CD14-positive monocyte (primary cell): ENCODE measurements at regions not wholly inside any gene's neighbourhood (a gene's known extent, or its start where the extent isn't known, plus 50 kb on each side); places are given as distances from the start of the nearest gene placed in this dataset.

Source experiments
- DNase-seq, 3 donors: peaks; one replicate each; pipeline ENCODE4 v3.0.0-alpha.2; 2011 to 2022
- H2AFZ ChIP-seq: 2 replicates; pipeline ENCODE4 v1.6.0; 2012; ENCODE audit warnings: mild to moderate bottlenecking, low read depth, low read length, inconsistent platforms; ENCODE audit not compliant: insufficient read depth, poor library complexity, severe bottlenecking
- H3K27ac ChIP-seq, 2 donors: 1 replicate in 1 of 2; 2 replicates in 1 of 2; pipeline ENCODE4 v1.5.1; 2012 to 2013; ENCODE audit warnings: low read length in 2 of 2, control low read depth in 1 of 2, inconsistent platforms in 1 of 2, low read depth in 1 of 2, mild to moderate bottlenecking in 1 of 2
- H3K27me3 ChIP-seq, 2 donors: one replicate each; pipeline versions ENCODE4 v1.6.0 to v1.6.1; 2011 to 2013; ENCODE audit warnings: low read length in 2 of 2; ENCODE audit not compliant: control insufficient read depth in 2 of 2, insufficient read depth in 2 of 2
- H3K36me3 ChIP-seq, 2 donors: replicated peaks in 1 of 2; 1 replicate in 1 of 2; 2 replicates in 1 of 2; pipeline versions ENCODE4 v1.5.1 to v1.6.1; 2012 to 2013; ENCODE audit warnings: low read length in 2 of 2, control low read depth in 1 of 2, inconsistent platforms in 1 of 2, mild to moderate bottlenecking in 1 of 2; ENCODE audit not compliant: insufficient read depth in 2 of 2, control insufficient read depth in 1 of 2
- H3K4me1 ChIP-seq, 2 donors: 1 replicate in 1 of 2; 2 replicates in 1 of 2; pipeline versions ENCODE4 v1.5.1 to v1.6.1; 2012 to 2013; ENCODE audit warnings: low read length in 2 of 2, control low read depth in 1 of 2, inconsistent platforms in 1 of 2, mild to moderate bottlenecking in 1 of 2, moderate library complexity in 1 of 2; ENCODE audit not compliant: insufficient read depth in 2 of 2, control insufficient read depth in 1 of 2
- H3K4me2 ChIP-seq: replicated peaks from 2 replicates; pipeline ENCODE3; 2012; ENCODE audit warnings: low read length, moderate library complexity, mild to moderate bottlenecking; ENCODE audit not compliant: poor library complexity, severe bottlenecking; ENCODE audit errors: extremely low read depth
- H3K4me3 ChIP-seq, 3 experiments: fragments of 200-600 bp in 1 of 3; sonication (generic) in 1 of 3; replicated peaks in 1 of 3; 1 replicate in 2 of 3; 2 replicates in 1 of 3; pipeline ENCODE4 v1.5.1; 2011 to 2013; ENCODE audit warnings: low read length in 3 of 3, mild to moderate bottlenecking in 3 of 3, control low read depth in 2 of 3, low read depth in 2 of 3, inconsistent platforms in 1 of 3, moderate library complexity in 1 of 3
- H3K79me2 ChIP-seq: 2 replicates; pipeline ENCODE4 v1.6.0; 2012; ENCODE audit warnings: mild to moderate bottlenecking, control low read depth, inconsistent platforms, low read length, moderate library complexity; ENCODE audit not compliant: insufficient read depth
- H3K9ac ChIP-seq: 2 replicates; pipeline ENCODE4 v1.6.0; 2017; ENCODE audit warnings: low read length, mild to moderate bottlenecking; ENCODE audit not compliant: insufficient read depth, poor library complexity, severe bottlenecking
- H3K9me3 ChIP-seq, 2 donors: replicated peaks in 1 of 2; 1 replicate in 1 of 2; 2 replicates in 1 of 2; pipeline versions ENCODE4 v1.5.1 to v1.6.1; 2012 to 2013; ENCODE audit warnings: low read length in 2 of 2, control low read depth in 1 of 2; ENCODE audit not compliant: control insufficient read depth in 1 of 2, insufficient read depth in 1 of 2
- H4K20me1 ChIP-seq: 2 replicates; pipeline ENCODE4 v1.6.0; 2012; ENCODE audit warnings: mild to moderate bottlenecking, low read length, control low read depth, moderate library complexity; ENCODE audit not compliant: insufficient read depth
- H3K27ac Mint-ChIP-seq, 7 donors: one replicate each; pipeline ENCODE4 v1.8.0; 2020; ENCODE audit warnings: mild to moderate bottlenecking in 7 of 7, mixed read lengths in 7 of 7, moderate library complexity in 6 of 7, inconsistent platforms in 2 of 7
- H3K27me3 Mint-ChIP-seq, 3 donors: one replicate each; pipeline ENCODE4 v1.8.0; 2021 to 2022; ENCODE audit warnings: low read depth in 3 of 3, mild to moderate bottlenecking in 3 of 3, mixed read lengths in 3 of 3, moderate library complexity in 3 of 3, inconsistent platforms in 1 of 3
- H3K36me3 Mint-ChIP-seq, 2 donors: one replicate each; pipeline ENCODE4 v1.8.0; 2020; ENCODE audit warnings: mixed read lengths in 2 of 2, inconsistent platforms in 1 of 2, mild to moderate bottlenecking in 1 of 2
- H3K4me1 Mint-ChIP-seq: one replicate; pipeline ENCODE4 v1.8.0; 2020; ENCODE audit warnings: mild to moderate bottlenecking, mixed read lengths
- H3K4me3 Mint-ChIP-seq, 2 donors: one replicate each; pipeline ENCODE4 v1.8.0; 2020; ENCODE audit warnings: mild to moderate bottlenecking in 2 of 2, mixed read lengths in 2 of 2, moderate library complexity in 1 of 2
- H3K9me3 Mint-ChIP-seq, 7 donors: one replicate each; pipeline ENCODE4 v1.8.0; 2020 to 2022; ENCODE audit warnings: mixed read lengths in 7 of 7, mild to moderate bottlenecking in 6 of 7, moderate library complexity in 6 of 7, inconsistent platforms in 2 of 7
- WGBS: methylation state at CpG from one replicate; pipeline ENCODE4 v1.1.5; 2013; ENCODE audit warnings: missing lambda C conversion rate; ENCODE audit not compliant: insufficient coverage; 5-methylcytosine and 5-hydroxymethylcytosine counted together
- intact Hi-C, 2 donors: fragments of 100-400 bp; cut with micrococcal nuclease; formaldehyde crosslinking; loops; one replicate each; pipeline versions ENCODE4 v1.15.0 to v1.15.1; 2023
- TF ChIP-seq, protein P1 (sequence below): fragments of 200-600 bp; IDR thresholded peaks from one replicate; pipeline ENCODE4 v1.8.0; 2022; ENCODE audit warnings: antibody characterized with exemption, mild to moderate bottlenecking

GRCh38 chr6:74283532-74283931 is 587.5 kb downstream of the CD109 start:
- Histone ChIP-seq H3K4me2 (no peak overlapping the region), H3K4me3 (no peak overlapping the region), H3K9me3 (no peaks in the 10 kb centered on the region), H3K79me2 (no peaks in the 10 kb centered on the region), H3K36me3 (no peaks in the 10 kb centered on the region), H3K4me1 (no peaks in the 10 kb centered on the region), H3K9ac (no peak overlapping the region), H3K27me3 (no peaks in the 10 kb centered on the region), H2AFZ (no peak overlapping the region), H4K20me1 (no peaks in the 10 kb centered on the region), H3K27ac (no peak overlapping the region)
- Mint-ChIP-seq H3K4me1 (no peaks in the 10 kb centered on the region), H3K27ac (no peak overlapping the region), H3K9me3 (peaks cover 0 to 4% (median 0%) of the 10 kb centered on the region in 7 donors), H3K27me3 (no peaks in the 10 kb centered on the region), H3K4me3 (no peak overlapping the region), H3K36me3 (no peaks in the 10 kb centered on the region)
- TF ChIP-seq, protein P1, sequence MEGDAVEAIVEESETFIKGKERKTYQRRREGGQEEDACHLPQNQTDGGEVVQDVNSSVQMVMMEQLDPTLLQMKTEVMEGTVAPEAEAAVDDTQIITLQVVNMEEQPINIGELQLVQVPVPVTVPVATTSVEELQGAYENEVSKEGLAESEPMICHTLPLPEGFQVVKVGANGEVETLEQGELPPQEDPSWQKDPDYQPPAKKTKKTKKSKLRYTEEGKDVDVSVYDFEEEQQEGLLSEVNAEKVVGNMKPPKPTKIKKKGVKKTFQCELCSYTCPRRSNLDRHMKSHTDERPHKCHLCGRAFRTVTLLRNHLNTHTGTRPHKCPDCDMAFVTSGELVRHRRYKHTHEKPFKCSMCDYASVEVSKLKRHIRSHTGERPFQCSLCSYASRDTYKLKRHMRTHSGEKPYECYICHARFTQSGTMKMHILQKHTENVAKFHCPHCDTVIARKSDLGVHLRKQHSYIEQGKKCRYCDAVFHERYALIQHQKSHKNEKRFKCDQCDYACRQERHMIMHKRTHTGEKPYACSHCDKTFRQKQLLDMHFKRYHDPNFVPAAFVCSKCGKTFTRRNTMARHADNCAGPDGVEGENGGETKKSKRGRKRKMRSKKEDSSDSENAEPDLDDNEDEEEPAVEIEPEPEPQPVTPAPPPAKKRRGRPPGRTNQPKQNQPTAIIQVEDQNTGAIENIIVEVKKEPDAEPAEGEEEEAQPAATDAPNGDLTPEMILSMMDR = no peak
- no peak for DNase-seq
- 47% methylated on average over 2 of the region's 3 CpGs for WGBS
- intact Hi-C loops = no loop called here

GRCh38 chr6:74282143-74282689 is 586.2 kb downstream of the CD109 start:
- H2AFZ ChIP-seq = no peak overlapping the region
- peaks cover 0 to 4% (median 0%) of the 10 kb centered on the region in 7 donors for H3K9me3 Mint-ChIP-seq
- H4K20me1 ChIP-seq = no peaks in the 10 kb centered on the region
- H3K4me2 ChIP-seq = no peak overlapping the region
- no peak overlapping the region for H3K4me3 ChIP-seq
- no peaks in the 10 kb centered on the region for H3K4me1 ChIP-seq
- no peaks in the 10 kb centered on the region for H3K36me3 ChIP-seq
- no peak overlapping the region for H3K27ac ChIP-seq
- no peaks in the 10 kb centered on the region for H3K27me3 ChIP-seq
- WGBS = 97% methylated on average over 10 of the region's 13 CpGs
- H3K9ac ChIP-seq = no peak overlapping the region
- intact Hi-C loops = no loop called here
- no peaks in the 10 kb centered on the region for H3K36me3 Mint-ChIP-seq
- DNase-seq = no peak
- no peak overlapping the region for H3K4me3 Mint-ChIP-seq
- no peaks in the 10 kb centered on the region for H3K9me3 ChIP-seq
- TF ChIP-seq, protein P1 = no peak
- no peak overlapping the region for H3K27ac Mint-ChIP-seq
- no peaks in the 10 kb centered on the region for H3K27me3 Mint-ChIP-seq
- H3K4me1 Mint-ChIP-seq = no peaks in the 10 kb centered on the region
- H3K79me2 ChIP-seq = no peaks in the 10 kb centered on the region
